Effector memory CD4-positive, alpha-beta T cell (primary cell): ENCODE measurements at regions not wholly inside any gene's neighbourhood (a gene's known extent, or its start where the extent isn't known, plus 50 kb on each side); places are given as distances from the start of the nearest gene placed in this dataset.

ENCODE experiments used
- DNase-seq, 3 donors: peaks; one replicate each; pipeline ENCODE4 v3.0.0-alpha.2; 2020
- H3K27ac ChIP-seq: 2 replicates; pipeline ENCODE4 v1.7.0; 2013; ENCODE audit warnings: mild to moderate bottlenecking, low read length, moderate library complexity; ENCODE audit not compliant: insufficient read depth, poor library complexity, severe bottlenecking
- H3K27me3 ChIP-seq: replicated peaks from 2 replicates; pipeline ENCODE4 v1.7.0; 2013; ENCODE audit warnings: mild to moderate bottlenecking, low read length; ENCODE audit not compliant: insufficient read depth, control insufficient read depth, poor library complexity, severe bottlenecking
- H3K36me3 ChIP-seq: 2 replicates; pipeline ENCODE4 v1.7.0; 2013; ENCODE audit warnings: mild to moderate bottlenecking, low read length, moderate library complexity; ENCODE audit not compliant: control insufficient read depth, insufficient read depth
- H3K4me1 ChIP-seq: 2 replicates; pipeline ENCODE4 v1.7.0; 2013; ENCODE audit warnings: low read length, mild to moderate bottlenecking; ENCODE audit not compliant: control insufficient read depth, insufficient read depth, poor library complexity, severe bottlenecking
- H3K4me3 ChIP-seq: 2 replicates; pipeline ENCODE4 v1.7.0; 2013; ENCODE audit warnings: low read length, low read depth, mild to moderate bottlenecking; ENCODE audit not compliant: insufficient read depth, poor library complexity, severe bottlenecking
- H3K9me3 ChIP-seq: 2 replicates; pipeline ENCODE4 v1.7.0; 2013; ENCODE audit warnings: mild to moderate bottlenecking, low read length, moderate library complexity; ENCODE audit not compliant: control insufficient read depth

GRCh38 chr3:194971965-194972364, 286.3 kb downstream of the FAM43A start:
- H3K4me3 ChIP-seq: no peak overlapping the region
- H3K36me3 ChIP-seq: no peaks in the 10 kb centered on the region
- H3K9me3 ChIP-seq: no peaks in the 10 kb centered on the region
- no peaks in the 10 kb centered on the region for H3K27me3 ChIP-seq
- H3K27ac ChIP-seq: no peak overlapping the region
- no peak for DNase-seq
- H3K4me1 ChIP-seq: no peaks in the 10 kb centered on the region

DNA sequence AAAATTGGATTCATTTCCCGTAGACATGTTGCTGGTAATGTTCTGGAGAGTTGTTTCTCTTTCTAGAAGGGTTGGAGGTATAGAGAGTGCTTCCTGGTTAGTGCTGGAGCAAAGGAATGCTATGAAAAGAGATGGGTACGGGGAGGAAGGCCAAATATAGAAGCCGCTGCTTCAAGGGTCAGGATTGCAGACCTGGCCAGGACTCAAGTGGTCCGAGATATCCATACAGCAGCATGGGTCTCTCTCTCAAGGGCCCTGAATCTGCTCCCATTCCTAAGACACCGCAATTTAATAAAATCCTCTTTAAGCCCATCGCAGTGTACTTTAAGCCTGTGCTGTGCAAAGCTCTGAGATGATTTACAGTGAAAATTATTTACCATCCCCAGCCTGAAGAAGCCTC, 287.0 kb downstream of the FAM43A start:
- H3K9me3 ChIP-seq: no peaks in the 10 kb centered on the region
- no peak overlapping the region for H3K27ac ChIP-seq
- H3K4me1 ChIP-seq: no peaks in the 10 kb centered on the region
- DNase-seq: no peak
- H3K4me3 ChIP-seq: no peak overlapping the region
- H3K36me3 ChIP-seq: no peaks in the 10 kb centered on the region
- no peaks in the 10 kb centered on the region for H3K27me3 ChIP-seq

DNA sequence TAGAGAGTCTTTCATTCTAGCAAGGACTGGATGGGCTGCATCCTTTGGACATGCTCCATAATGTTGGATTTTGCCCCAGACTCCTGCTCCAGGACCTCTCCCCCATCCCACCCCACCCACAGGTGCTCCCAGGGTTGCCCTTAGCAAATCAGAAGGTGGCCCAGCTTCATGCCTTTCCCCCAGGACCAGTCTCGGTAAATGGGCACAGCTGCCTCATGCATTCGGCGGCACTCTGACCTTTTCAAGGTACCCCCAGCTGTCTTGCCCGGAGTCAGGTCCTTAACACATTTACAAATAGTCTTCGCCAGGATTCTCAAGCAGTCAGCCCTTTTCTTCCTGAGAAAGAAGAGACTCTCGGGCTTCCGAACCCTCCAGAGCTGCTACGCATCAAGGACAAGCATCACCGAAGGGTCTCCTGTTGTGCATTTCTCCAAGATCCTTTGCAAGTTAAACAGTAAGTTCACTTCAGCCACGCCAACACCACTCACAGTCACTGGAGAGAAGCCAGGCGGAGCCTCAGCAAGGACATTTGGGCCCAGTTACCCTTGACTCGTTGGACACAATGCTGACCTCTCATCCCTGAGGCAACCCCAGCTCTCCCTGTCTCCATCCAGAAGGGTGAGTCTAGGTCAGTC, 287.8 kb downstream of the FAM43A start:
- H3K27ac ChIP-seq: no peak overlapping the region
- H3K4me3 ChIP-seq: no peak overlapping the region
- no peaks in the 10 kb centered on the region for H3K36me3 ChIP-seq
- DNase-seq: no peak
- H3K9me3 ChIP-seq: no peaks in the 10 kb centered on the region
- no peaks in the 10 kb centered on the region for H3K4me1 ChIP-seq
- no peaks in the 10 kb centered on the region for H3K27me3 ChIP-seq

- H3K27me3 ChIP-seq: no peaks in the 10 kb centered on the region
- no peak for DNase-seq
- H3K4me3 ChIP-seq: no peak overlapping the region
- no peaks in the 10 kb centered on the region for H3K9me3 ChIP-seq
- no peaks in the 10 kb centered on the region for H3K36me3 ChIP-seq
- no peak overlapping the region for H3K27ac ChIP-seq
- no peaks in the 10 kb centered on the region for H3K4me1 ChIP-seq
Measured at GRCh38 chr3:194974468-194975135, 288.9 kb downstream of the FAM43A start.

DNA sequence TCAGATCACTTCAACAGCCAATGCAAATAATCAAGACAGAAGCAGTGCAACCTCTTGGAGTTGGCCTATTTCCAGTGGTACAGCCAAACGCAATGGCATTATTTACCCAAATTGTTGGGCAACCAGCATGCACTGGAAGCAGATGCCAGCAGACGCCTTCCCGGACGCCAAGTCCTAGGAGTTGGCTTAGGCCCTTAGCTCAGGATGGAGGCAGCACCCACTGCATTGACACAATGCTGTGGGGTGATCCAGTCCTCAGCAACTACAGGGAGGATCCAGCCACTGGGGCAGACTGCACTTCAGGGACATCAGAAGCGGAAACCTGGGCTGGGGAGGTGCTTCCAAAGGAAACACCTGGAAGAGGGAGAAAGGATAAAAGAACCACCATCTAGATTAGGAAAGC, 290.4 kb downstream of the FAM43A start:
- DNase-seq: no peak

DNA sequence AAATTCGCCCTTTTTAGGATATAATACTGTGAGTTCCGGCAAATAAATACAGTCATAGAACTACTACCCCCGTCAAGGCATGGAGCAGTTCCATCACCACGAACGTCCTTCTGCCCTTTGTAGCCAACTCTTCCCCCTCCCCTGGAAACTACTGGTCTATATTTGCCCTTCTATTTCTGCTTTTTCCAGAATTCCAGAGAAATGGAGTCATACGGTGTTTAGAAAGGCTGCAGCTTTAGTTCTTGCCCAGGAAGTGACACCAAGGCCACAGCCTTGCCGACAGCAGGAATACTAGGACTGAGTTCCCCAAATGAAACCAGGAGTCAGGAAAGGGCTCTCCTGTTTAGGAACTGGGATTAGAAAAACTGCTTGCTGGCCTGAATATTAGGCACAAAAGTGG, 291.2 kb downstream of the FAM43A start:
- H3K4me3 ChIP-seq: no peak overlapping the region
- H3K27me3 ChIP-seq: no peaks in the 10 kb centered on the region
- H3K9me3 ChIP-seq: no peaks in the 10 kb centered on the region
- no peaks in the 10 kb centered on the region for H3K36me3 ChIP-seq
- DNase-seq: no peak
- H3K4me1 ChIP-seq: no peaks in the 10 kb centered on the region
- H3K27ac ChIP-seq: no peak overlapping the region

More for the DNA sequence above, 290.4 kb downstream of the FAM43A start:
- no peaks in the 10 kb centered on the region for H3K9me3 ChIP-seq
- no peak overlapping the region for H3K4me3 ChIP-seq
- H3K27ac ChIP-seq: no peak overlapping the region
- H3K36me3 ChIP-seq: no peaks in the 10 kb centered on the region
- H3K4me1 ChIP-seq: no peaks in the 10 kb centered on the region
- H3K27me3 ChIP-seq: no peaks in the 10 kb centered on the region

DNA sequence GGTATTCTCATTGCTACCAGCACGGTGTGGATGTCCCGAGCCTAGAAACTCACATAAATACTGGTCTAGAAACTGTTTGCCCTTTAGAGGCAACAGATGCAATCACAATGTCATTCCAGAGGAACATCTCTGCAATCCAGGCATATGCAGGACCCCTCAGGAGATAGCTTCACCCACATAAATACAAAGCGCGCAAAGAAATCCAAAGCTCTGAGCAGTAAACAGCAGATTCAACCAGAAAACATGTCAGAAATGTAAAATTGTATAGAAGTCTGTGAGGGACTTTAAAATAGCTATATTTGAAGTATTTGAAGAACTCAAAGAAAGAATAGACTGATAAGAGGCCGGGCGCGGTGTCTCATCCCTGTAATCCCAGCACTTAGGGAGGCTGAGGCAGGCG, 291.7 kb downstream of the FAM43A start:
- no peak for DNase-seq
- H3K9me3 ChIP-seq: no peaks in the 10 kb centered on the region
- no peak overlapping the region for H3K4me3 ChIP-seq
- H3K36me3 ChIP-seq: no peaks in the 10 kb centered on the region
- H3K27me3 ChIP-seq: no peaks in the 10 kb centered on the region
- H3K27ac ChIP-seq: no peak overlapping the region
- H3K4me1 ChIP-seq: no peaks in the 10 kb centered on the region

DNA sequence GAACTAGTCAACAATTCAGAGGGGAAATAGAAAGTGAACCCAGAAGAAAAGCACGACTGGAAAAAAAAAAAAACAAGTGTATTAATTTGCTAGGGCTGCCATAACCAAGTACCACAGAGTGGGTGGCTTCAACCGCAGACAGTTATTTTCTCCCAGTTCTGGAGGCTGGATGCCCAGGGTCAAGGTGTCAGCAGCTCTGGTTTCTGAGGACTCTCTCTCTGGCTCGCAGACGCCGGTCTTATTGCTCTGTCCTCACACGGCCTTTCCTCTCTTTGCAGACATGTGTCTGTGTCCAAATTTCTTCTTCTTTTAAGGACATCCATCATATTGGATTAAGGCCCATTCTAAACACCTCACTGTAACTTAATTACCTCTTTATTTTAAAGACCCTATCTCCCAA, 291.8 kb downstream of the XXYLT1 start:
- Histone ChIP-seq H3K36me3 (no peaks in the 10 kb centered on the region), H3K4me3 (no peak overlapping the region), H3K9me3 (no peaks in the 10 kb centered on the region), H3K4me1 (no peaks in the 10 kb centered on the region), H3K27ac (no peak overlapping the region), H3K27me3 (no peaks in the 10 kb centered on the region)
- no peak for DNase-seq

GRCh38 chr3:194982472-194982871, 288.5 kb downstream of the XXYLT1 start:
- no peaks in the 10 kb centered on the region for H3K4me1 ChIP-seq
- H3K27me3 ChIP-seq: no peaks in the 10 kb centered on the region
- no peak for DNase-seq
- no peak overlapping the region for H3K27ac ChIP-seq
- no peaks in the 10 kb centered on the region for H3K9me3 ChIP-seq
- H3K36me3 ChIP-seq: no peaks in the 10 kb centered on the region
- H3K4me3 ChIP-seq: no peak overlapping the region

DNA sequence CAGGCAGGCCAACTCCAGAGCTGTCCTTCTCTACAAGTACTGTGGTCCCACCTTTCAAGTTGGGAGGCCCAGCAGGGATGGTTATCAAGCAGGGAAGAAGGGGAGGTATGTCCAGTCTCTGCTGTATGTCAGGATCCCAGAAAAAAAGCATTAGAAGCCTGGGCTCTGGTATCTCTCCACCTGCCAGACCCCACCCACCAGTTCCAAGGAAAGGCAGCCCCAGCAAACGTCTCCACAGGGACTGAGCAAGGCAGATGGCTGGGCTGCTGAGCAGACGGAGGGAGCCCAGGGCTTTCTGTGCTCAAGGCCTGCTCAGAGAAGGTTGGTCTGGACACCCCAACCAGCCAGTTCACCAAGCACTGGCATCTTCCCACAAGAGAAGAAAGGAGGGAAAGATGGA, 287.8 kb downstream of the XXYLT1 start:
- no peak overlapping the region for H3K27ac ChIP-seq
- H3K9me3 ChIP-seq: no peaks in the 10 kb centered on the region
- no peak for DNase-seq
- no peaks in the 10 kb centered on the region for H3K4me1 ChIP-seq
- no peak overlapping the region for H3K4me3 ChIP-seq
- no peaks in the 10 kb centered on the region for H3K27me3 ChIP-seq
- H3K36me3 ChIP-seq: no peaks in the 10 kb centered on the region
